GM19035 (cell line): ENCODE measurements at regions not wholly inside any gene's neighbourhood (a gene's known extent, or its start where the extent isn't known, plus 50 kb on each side); places are given as distances from the start of the nearest gene placed in this dataset.
"Not testable (repeated sequence)": the region's sequence is repeated elsewhere in the genome, so short reads cannot be mapped to it uniquely, and the experiment has no call there.

Source experiments
- ATAC-seq: cut with Tn5 transposase; IDR thresholded peaks from one replicate; pipeline ENCODE4 v1.9.1; 2021; ENCODE audit not compliant: unreplicated experiment

DNA sequence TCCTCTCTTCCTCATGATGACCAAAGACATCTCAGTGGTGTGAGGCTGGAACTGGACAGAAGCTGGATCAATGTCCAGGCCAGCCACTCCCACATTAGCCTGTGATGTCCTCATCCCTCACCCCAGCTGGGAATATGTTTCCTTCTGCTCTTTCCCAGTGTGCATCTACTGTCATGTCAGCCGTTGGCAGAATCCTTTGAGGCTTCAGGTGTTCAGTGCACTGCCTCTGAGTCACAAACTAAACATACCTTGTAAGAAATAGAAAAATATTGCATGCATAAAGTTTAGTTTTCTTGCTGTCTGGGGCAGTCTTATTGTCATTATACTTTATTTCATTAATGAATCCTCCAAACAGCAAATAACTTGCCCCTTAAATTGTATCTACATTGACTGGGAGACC is 161.6 kb upstream of the RASGRP1 start:
- ATAC-seq: no peak

DNA sequence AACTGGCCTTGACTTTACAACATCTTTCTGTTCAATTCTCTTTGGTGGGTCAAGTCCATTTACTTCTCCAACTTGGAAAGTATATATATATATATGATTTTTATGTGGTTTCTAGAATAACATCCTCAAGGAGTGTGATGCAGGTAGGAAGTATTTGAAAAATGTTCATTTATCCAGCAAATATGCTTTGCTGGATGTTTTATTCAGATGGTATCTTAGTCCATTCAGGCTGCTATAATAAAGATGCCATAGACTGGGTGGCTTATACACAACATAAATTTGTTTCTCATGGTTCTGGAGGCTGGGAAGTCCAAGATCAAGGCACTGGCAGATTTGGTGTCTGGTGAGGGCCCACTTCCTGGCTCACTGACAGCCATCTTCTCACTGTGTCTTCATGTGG is 168.7 kb upstream of the RASGRP1 start:
- no peak for ATAC-seq

DNA sequence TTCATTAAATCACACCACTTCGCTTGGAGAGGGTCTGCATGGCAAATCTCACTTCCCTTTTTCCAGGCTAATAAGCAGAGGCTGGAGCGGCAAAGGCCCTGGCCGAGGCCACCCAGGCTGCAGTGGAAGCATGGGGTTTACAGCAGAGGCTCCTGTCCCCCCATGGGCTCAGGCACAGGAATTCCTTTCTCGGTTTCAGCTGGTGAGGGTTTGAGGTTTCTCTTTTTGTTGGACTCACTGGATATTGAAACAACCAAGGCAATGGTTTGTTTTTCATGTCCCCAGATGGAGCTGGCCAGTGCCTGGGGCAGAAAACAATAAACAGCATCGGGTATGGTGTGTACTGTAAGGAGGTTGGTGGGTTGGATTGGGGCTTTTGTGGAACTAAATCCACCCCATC is 175.6 kb upstream of the RASGRP1 start:
- ATAC-seq: no peak

DNA sequence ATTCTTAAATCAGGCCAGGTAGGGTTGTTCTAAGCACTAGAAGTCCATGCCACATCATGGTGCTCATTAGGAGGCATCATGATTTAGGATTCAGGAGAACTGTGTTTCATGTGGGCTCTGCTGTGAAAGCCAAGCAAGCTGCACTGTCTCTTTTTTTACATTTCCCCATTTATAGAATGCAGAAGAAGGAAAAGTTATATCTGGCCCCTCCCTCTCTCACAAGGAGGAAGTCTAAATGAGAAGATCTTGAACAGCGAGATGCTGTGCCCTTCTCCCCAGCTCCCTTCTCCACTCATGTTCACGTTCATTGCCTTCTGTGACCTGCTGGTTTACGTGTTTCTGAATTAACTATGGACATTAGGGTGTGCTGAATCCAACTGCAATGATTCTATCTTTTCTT is 178.5 kb upstream of the RASGRP1 start:
- no peak for ATAC-seq

DNA sequence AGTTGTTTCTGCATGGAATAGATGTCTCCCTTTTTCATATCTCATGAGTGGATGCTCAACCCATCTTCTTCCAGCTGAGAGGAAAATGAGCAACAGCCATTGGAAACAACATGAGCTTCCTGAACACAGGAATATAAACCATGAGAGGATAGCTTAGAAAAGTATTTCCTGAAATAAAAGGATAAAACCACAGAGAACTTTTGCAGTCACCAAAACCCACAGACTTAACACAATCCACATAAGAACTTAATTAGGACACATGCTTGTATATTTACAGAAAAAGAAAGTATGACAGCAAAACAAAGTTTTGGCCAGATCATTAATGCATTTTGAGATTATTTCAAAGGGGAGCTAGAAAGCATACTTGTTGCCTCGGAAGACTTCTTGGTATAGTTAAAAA is 180.5 kb upstream of the RASGRP1 start:
- ATAC-seq: no peak

DNA sequence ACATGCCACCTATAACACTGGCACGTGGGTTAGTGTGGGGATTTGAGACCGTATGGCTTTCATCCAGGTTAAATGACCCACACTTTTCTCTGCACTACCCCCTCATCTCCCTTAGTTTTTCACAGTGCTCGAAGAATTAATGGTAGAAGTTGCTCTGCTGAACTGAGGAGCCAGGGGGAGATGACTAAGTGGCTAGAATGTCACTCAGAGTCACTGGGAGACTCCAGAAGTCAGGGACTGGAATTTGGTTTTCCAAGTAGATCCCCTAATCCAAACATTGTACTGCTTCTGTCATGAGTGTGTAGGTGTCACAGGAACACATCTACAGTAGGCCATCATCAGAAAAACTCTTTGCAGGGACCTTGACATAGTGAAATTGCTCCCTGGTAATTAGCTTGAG is 181.0 kb upstream of the RASGRP1 start:
- ATAC-seq: no peak

DNA sequence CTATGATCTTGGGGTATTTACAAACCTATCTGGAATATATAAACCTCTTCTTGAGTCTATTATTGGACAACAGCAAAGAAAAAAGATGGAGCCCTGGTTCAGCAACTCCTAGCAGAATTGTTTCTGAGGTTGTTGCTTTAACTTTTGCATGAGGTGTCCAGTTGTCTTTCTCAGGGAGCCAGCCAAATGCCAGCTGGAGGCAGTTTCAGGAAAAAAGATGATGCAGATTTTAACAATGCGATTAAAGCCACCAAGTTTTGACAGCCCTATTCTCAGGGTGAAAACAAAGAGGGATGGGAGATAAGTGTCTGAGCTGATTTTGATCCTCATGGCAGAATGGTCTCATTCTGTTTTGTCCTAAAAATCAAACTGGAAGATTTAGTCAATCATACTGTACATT is 181.6 kb upstream of the RASGRP1 start:
- no peak for ATAC-seq

DNA sequence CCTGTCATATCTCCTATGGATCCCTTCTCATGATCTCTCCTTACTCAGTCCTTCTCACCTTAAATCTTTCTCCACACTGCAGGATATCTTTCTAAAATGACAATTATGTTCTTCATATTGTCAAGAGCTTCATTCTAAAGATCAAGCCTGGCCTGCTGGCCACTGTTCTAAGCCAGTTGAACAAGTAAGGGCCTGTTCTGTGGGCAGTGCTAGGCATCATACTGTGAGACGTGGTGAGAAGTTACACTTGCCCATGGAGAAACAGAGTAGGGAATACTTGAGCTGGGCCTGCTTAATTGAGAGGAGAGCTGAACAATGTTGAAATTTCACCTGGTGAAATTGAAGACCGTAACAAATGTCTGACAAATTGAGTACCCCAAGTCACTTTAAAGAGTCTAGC is 184.1 kb upstream of the RASGRP1 start:
- no peak for ATAC-seq

DNA sequence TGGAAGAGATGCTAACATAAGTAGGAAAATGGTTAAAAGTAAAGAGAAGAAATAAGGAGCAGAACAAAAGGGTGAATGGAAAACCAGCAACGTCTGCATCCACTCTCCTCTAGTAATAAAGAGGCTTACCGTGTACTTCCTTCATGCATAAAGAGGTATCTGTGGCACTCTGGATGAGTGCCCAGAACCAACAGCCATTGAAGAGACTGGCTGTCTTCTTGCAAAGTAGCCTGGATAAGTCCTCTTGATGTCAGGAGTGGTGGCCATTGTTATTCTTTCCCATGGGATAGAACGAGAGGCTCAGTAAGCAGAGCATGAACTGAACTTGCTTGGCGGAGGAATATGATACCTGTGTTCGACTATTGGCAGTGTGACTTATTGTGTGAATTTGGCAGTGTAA is 186.2 kb upstream of the RASGRP1 start:
- ATAC-seq: no peak

DNA sequence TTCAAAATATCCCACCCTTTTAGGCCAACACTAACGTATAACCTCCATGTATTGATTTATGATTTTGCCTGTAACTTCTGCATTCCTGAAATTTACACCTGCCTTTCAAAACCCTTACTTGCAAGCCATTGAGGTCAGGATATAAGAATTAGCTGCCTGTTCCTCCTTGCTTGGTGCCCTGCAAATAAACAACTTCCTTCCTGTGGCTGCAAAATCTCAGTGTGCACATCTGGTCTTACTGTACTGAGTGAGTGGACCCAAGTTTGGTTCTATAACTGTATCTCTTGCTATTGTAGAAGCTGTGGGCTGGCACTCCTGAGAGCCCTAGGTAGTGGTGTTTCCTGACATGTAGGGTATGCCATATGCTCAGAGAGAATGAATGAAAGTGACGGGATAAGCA is 191.1 kb upstream of the RASGRP1 start:
- no peak for ATAC-seq

DNA sequence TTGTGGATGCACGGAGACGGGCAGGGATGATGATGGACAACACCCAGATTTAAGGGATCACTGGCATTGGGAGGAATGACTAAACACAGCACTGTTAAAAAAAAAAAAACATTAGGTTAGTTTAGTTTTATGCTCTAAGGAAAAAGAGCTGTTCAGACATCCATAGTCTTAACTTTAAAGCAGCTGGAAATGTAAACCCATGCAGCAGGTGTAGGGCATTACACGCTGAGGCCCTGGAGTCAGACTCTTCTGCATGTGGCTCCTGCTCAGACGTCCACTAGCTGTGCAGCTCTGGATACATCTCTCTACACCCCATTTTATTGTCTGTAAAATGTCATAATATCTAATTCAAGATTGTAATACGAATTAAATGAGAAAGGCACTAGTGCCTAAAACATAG is 191.8 kb upstream of the RASGRP1 start:
- ATAC-seq: no peak

DNA sequence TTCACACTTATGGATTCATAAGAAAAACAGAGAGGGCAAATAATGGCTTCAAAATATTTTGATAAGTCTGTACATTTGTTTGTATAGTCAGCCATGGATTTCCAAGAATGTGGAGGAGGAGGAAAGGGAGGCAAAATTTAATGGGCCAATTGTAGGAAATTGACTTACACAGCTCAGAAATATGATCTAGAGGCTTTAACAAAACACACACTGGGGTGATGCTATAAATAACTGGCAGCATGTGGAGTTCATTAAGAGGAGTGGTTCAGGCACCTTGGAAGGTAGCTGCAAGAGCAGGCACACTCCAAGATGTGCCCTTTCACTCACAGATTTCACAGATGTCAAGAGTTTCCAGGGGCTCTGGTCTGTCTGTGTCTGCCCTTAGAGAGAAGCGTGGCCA is 193.4 kb upstream of the RASGRP1 start:
- ATAC-seq: no peak

DNA sequence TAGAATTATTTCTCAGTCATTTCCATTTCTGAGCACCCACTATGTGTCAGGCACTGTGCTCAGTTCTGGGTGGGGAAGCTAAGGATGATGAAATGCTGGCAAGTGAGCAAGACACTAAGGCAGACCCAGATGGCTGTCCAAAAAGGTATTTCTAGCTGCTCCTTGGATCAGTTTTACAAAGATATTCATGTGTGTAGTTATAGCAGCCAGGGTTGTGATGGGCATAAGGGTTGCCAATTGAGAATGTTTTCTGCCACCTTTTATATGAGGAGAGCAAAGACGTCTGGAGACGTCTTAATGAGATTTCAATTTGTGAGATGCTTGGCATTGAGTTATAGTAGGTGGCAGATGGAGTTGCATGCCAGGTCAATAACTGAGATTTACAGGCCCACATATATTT is 197.1 kb upstream of the RASGRP1 start:
- no peak for ATAC-seq

DNA sequence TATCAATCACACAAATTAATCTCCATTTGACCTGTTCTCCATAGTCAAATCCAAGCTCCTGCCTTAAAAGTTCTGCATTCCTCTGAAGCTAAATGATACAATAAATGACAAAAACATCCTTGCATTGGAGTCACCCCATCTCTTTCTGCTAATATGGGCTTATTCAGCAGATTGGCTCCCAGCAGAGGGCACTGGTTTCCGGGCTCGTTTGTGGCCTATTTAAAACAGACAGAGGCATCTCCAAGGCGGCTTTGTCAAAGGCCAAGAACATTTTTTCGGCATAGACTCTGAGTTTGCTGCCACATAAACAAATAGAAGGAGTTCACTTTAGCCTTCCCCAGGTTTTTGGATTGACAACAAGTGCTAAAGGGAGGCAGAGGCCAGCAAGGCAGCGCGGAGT is 204.4 kb upstream of the RASGRP1 start:
- ATAC-seq: no peak

DNA sequence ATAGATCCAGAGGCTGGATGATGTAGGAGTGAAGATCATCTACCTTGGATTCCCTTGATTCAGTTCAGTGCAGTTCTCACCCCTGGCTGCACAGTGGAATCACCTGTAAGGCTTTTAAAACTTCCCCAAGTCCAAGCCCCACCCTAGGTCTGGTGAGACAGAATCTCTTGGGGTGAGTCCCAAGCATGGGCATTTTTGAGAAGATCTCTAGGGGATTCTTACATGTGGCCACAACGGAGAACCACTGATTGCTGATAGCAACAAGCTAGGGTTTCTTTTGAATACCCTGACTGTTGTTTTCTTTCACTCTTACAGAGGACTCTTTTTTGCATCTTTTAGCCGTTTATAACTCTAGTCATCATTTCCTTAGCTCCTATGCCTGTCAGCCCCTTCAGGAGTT is 204.9 kb upstream of the RASGRP1 start:
- no peak for ATAC-seq

DNA sequence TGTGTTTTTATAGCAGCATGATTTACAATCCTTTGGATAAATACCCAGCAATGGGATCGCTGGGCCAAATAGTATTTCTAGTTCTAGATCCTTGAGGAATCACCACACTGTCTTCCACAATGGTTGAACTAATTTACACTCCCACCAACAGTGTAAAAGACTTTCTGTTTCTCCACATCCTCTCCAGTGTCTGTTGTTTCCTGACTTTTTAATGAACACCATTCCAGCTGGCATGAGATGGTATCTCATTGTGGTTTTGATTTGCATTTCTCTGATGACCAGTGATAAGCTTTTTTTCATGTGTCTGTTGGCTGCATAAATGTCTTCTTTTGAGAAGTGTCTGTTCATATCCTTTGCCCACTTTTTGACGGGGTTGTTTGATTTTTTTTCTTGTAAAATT is 209.5 kb upstream of the RASGRP1 start:
- ATAC-seq: not testable (repeated sequence)

DNA sequence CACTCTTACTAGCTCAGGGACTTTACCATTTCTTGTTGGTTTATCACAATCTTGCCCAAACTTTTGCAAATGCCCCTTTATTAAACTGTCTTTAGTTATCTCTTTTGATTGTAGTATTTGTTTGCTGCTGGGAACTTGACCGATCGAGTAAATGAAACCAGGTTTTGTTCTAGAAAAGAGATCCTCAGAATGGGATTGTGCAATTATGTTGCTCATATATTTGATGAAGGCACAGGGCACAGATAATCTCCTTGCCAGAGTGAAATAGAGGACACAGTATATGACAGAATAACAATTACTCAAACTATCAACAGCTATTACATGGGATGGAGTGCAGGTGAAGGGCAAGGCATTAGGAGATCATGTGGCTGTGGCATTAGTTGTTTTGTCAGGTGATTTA is 216.6 kb upstream of the RASGRP1 start:
- ATAC-seq: no peak

DNA sequence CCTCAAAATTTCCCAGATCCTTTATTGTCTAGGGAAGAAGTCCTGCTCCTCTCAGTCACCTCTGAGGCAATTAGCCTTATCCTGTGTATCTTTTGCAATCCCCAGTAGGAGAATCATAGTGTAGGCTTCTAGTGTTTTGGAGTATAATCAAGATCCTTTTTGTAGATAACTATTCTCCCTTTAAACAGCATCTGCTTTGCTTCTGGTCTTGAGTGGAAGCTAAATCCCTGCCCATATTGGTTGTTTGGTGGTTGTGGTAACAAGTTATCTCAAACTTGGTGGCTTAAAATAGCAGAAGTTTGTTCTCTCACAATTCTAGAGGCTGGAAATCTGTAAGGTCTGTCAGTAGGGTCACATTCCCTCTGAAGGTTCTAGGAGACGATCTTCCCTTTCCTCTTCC is 217.5 kb upstream of the RASGRP1 start:
- no peak for ATAC-seq

DNA sequence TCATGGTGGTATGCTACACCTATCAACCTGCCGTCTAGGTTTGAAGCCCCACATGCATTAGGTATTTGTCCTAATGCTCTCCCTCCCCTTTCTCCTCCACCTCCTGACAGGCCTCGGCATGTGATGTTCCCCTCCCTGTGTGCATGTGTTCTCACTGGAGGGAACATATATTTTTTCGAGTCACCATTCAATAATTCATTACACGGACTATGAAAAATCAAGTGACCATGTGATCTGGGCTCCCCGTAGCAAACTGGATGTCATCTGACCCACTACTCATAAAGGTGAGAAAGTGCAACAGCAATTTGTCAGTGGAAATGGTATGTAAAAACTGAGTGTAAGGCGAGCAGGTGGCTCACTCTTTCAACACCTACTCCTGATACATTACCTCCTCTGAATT is 224.3 kb upstream of the RASGRP1 start:
- no peak for ATAC-seq

DNA sequence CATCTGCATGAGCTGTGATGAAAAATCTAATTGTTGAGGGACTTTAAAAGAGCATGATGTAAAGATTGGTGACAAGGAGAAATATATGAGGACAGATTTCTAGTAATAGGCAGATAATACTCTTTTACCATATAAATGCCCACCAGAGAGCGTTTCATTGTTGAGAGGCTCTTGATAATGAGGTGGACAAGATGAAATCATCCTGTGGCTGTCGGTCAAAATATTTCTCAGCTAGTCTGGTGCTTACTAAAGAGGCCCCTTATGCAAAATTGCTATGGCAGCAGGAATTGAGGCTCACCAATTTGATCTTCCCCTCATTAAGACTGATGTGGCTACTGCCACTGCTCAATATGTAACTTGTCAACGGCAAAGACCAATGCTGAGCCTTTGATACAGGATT is 225.0 kb upstream of the RASGRP1 start:
- no peak for ATAC-seq

DNA sequence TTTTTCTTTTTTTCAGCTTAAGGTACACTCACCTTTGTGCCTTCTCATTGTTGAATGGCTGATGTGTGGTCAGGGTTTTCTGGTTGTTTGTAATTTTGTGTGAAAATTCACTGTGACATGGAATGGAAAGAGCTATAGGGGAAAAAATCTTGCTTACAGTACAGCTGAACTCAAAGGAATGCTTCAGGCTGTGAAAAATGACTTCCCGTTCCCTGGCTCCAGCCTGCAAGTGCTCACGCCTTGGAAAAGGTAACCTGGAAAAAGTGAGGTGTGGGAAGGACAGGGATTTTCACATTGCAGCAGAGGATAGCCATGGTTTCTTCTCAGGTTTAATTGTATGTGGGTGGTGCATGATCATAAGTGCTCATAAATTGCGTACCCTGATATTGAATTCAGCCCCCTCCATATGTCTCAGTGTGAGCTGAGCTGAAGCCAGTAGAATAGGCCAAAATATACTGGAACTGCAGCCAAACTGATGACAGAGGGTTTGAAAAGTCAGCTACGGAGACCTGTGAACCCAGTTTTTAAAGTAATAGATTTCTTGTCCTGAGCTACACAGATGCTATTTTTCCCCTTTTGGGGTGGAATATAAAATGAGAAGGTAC is 228.7 kb upstream of the RASGRP1 start:
- ATAC-seq: no peak

DNA sequence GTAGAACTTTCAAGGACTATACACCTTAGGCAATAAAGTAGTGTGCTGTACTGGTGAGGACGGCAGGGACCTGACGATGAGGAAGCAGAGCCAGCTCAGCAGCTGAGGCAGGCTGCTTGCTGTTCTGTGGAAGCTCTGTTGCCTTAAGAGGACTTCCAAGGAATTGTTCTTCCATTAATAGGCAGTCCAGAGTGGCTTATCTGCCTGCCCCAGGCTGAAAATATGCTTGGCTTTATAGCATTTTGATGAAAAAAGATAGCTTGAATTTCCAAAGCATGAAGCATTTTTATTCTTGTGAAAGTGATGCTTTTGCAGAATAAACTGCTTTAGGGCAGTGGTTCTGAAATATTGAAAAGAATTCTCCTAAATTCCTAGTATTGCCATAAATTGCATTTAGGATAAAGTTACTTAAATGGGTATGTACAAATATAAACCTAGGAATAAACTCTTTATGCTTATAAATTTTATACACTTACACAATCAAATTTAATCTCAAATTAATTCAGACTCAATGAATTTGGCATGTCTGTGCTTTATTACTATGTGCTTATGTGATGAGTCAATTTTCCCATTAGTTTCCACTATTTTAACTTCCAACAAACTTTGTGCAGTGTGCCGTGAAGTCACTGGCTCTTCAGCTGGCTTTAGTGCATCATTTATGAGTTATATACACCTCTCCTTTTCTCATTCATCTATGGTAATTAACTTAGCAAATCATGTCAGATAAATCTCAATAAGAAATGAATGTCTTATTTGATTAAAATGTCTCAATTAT is 231.0 kb upstream of the RASGRP1 start:
- ATAC-seq: no peak

DNA sequence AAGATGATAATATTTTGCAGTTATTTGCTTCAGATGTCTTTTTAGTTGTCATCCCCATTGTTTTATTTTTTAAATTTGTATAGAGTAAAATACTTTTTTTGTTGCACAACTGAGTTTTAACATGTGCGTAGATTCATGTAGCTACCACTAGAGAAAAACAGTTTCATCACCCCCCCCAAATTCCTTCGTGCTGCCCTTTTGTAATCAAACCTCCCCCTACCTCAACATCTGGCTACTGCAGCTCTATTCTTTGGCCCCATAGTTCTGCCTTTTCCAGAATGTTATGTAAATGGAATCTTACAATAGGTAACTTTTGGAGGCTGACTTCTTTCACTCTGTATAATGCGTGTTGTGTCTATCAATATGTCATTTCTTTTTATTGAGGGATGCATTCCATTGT is 232.0 kb upstream of the RASGRP1 start:
- no peak for ATAC-seq
